GM20000 (cell line): ENCODE measurements at regions not wholly inside any gene's neighbourhood (a gene's known extent, or its start where the extent isn't known, plus 50 kb on each side); places are given as distances from the start of the nearest gene placed in this dataset.

ENCODE experiments used
- DNase-seq: peaks from one replicate; pipeline ENCODE4 v3.0.0; 2012; ENCODE audit warnings: low spot score
- TF ChIP-seq, protein P1 (sequence below): IDR thresholded peaks from 2 replicates; pipeline ENCODE4 v1.5.1; 2012; ENCODE audit warnings: mild to moderate bottlenecking, control low read depth; ENCODE audit errors: extremely low read depth, missing control alignments

DNA sequence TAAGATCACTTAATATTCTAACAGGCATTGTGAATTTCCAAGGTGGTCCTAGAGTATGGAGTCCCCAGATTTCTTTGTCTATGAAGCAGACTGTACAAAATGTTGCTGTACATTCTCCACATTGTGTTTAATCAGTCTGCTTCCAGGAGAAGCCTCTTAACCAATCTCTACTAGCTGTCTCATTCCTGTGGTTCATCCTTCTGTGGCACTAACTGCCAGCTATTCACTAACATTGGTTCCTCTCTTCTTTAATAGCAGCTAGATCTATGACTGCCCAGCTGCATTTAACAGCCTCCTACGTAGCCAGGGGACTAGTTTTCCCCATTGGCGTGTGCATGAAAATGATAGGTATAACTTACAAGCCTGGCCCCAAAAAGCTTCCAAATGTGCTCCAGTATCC, 395.4 kb downstream of the SAMD5 start:
- DNase-seq, result no peak

DNA sequence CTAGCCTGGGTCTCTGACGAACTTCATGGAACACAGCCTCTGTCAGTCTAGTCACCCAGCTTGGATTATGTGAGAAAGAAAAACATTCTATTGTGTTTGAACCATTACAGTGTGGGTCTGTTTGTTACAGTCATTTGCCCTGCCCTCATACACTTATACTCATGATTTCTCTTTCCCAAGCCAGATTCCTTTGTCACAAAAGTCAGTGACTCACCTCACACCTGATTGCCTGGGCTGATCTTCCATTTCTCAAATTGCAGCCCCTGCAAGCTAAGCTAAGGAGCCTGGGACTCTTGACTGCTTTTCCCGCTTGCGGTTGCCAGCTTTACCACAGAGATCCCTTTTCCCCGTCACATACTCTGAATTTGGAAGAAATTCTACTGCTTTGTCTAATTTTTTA, 395.9 kb downstream of the SAMD5 start:
- TF ChIP-seq, protein P1, sequence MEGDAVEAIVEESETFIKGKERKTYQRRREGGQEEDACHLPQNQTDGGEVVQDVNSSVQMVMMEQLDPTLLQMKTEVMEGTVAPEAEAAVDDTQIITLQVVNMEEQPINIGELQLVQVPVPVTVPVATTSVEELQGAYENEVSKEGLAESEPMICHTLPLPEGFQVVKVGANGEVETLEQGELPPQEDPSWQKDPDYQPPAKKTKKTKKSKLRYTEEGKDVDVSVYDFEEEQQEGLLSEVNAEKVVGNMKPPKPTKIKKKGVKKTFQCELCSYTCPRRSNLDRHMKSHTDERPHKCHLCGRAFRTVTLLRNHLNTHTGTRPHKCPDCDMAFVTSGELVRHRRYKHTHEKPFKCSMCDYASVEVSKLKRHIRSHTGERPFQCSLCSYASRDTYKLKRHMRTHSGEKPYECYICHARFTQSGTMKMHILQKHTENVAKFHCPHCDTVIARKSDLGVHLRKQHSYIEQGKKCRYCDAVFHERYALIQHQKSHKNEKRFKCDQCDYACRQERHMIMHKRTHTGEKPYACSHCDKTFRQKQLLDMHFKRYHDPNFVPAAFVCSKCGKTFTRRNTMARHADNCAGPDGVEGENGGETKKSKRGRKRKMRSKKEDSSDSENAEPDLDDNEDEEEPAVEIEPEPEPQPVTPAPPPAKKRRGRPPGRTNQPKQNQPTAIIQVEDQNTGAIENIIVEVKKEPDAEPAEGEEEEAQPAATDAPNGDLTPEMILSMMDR, result no peak
- no peak for DNase-seq

More for the DNA sequence above, 395.4 kb downstream of the SAMD5 start:
- TF ChIP-seq, protein P1, result no peak

DNA sequence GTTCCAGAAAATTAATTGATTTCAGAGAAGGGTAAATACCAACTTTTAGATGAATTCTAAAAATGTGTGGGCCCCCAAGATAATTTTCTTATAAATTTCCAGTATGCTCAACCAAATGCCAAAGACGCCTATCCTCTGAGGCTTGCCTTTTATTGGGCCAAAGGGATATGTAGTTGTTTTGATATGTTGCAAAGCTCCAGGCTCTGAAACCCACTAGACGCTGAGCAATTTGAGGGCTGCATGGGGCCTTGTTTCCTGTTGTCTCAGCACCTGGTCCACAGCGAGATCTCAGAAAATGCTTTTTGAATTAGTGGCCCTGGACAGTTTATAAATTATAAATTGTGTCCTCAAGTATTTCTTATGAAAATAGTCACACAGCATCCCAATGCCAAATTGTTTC, 397.2 kb downstream of the SAMD5 start:
- no peak for DNase-seq
- TF ChIP-seq, protein P1, result no peak

DNA sequence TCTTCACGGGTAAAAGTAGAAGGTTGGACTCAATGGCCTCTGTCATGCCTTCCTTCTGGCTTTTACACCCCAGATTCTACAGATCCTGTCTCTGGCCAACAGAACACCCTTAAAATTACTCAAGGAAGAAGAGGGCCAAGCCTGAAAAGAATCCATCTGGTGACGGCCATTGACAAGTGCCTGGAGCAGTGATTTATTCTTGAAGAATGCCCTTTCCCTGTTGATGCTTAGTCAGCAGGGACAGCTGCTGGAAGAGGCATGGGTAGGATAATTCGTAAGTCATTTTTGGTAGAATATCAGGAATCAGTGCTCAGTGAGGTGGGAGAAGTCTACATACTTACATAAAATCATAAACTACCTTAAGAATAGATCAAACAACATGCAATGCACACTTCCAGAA, 397.9 kb downstream of the SAMD5 start:
- TF ChIP-seq, protein P1, result no peak
- no peak for DNase-seq

DNA sequence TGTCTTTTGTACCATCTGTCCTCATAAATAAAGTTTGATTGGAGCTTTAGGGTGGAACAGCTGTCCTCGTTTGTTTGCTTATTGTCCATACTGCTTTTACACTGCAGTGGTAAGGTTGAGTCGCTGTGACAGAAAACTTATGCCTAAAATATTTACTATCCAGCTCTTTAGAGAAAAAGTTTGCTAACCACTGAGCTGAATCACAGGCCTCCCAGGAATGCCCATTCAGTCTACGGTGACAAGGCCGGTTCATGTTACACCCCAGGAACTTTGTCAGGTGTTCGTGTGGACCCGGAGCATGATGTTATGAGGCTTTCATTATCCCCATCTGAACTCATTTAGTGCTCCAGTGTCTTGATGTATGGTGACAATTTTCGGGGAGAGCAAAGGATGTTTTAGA, 401.1 kb downstream of the SAMD5 start:
- DNase-seq, result no peak
- TF ChIP-seq, protein P1, result no peak

DNA sequence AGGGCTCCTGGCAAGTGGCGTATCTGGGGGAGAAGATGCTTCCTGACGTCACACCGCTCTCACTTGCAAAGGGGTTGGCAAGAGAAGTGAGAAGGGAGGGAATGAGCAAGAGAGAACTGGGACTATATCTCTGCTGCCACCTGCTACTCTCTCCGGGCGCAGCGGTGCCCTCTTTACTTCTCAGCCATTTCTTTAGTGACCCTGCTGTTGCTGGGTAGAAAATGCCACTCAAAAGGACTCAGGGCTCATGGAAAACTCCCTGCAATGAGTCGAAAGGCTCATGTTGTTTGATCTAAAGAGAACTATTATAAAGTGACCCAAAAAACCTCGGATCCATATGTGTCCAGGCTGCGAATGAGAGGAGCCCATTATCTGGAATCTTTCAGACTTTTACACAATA, 401.8 kb downstream of the SAMD5 start:
- DNase-seq, result no peak
- TF ChIP-seq, protein P1, result no peak

DNA sequence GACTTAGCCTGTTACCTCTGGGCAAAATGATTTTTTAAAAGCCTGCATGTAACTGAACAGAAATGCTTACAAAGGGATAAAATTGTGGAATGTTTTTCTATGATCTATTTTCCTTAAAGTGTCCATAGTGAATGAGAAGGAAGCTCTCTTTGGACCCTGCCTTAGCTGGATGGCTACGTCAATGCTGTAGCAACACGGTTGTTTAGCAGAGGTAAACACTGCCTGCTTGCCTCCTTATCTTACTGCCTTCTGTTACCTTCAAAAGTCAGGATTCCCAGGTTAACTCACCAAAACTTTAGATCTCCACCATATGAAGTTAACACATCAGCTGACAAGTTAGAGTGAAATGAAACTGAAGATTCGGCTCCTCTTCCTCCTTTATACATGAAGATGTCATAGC, 402.6 kb downstream of the SAMD5 start:
- DNase-seq, result no peak
- TF ChIP-seq, protein P1, result no peak
